Muscle layer of colon (tissue), 2 donors: ENCODE measurements at regions not wholly inside any gene's neighbourhood (a gene's known extent, or its start where the extent isn't known, plus 50 kb on each side); places are given as distances from the start of the nearest gene placed in this dataset.

Experiments
- H3K27ac ChIP-seq: one replicate; pipeline ENCODE4 v1.7.0; 2013; ENCODE audit warnings: low read depth, mild to moderate bottlenecking, low read length, moderate library complexity
- H3K27me3 ChIP-seq, 2 donors: one replicate each; pipeline ENCODE4 v1.7.0; 2013; ENCODE audit warnings: low read length in 2 of 2, mild to moderate bottlenecking in 2 of 2; ENCODE audit not compliant: insufficient read depth in 2 of 2, control insufficient read depth in 1 of 2
- H3K36me3 ChIP-seq: one replicate; pipeline ENCODE4 v1.7.0; 2013; ENCODE audit warnings: mild to moderate bottlenecking, low read length; ENCODE audit not compliant: insufficient read depth
- H3K4me1 ChIP-seq: one replicate; pipeline ENCODE4 v1.7.0; 2013; ENCODE audit warnings: mild to moderate bottlenecking, low read length; ENCODE audit not compliant: insufficient read depth
- H3K4me3 ChIP-seq, 2 donors: one replicate each; pipeline ENCODE4 v1.7.0; 2013; ENCODE audit warnings: low read length in 2 of 2, low read depth in 1 of 2, mild to moderate bottlenecking in 1 of 2, moderate library complexity in 1 of 2
- H3K9ac ChIP-seq: one replicate; pipeline ENCODE4 v1.7.0; 2013; ENCODE audit warnings: low read length
- H3K9me3 ChIP-seq: one replicate; pipeline ENCODE4 v1.7.0; 2013; ENCODE audit warnings: mild to moderate bottlenecking, low read length
- donor health status: abdominal sarcoma.
- donor health status: Adenocarcinoma of cecum.

- no peaks in the 10 kb centered on the region for H3K27me3 ChIP-seq
- no peak overlapping the region for H3K27ac ChIP-seq
- H3K36me3 ChIP-seq: no peaks in the 10 kb centered on the region
- H3K9ac ChIP-seq: no peak overlapping the region
- H3K9me3 ChIP-seq: no peaks in the 10 kb centered on the region
- no peak overlapping the region for H3K4me3 ChIP-seq
- H3K4me1 ChIP-seq: peaks cover 12% of the 10 kb centered on the region
These were observed 124.7 kb downstream of the ZNF664 start for GRCh38 chr12:124097701-124098100.

- no peaks in the 10 kb centered on the region for H3K27me3 ChIP-seq
- H3K27ac ChIP-seq: no peak overlapping the region
- H3K4me3 ChIP-seq: no peak overlapping the region
These were observed 125.2 kb downstream of the ZNF664 start for GRCh38 chr12:124098101-124098757.

GRCh38 chr12:124098887-124099286, 125.9 kb downstream of the ZNF664 start:
- H3K4me1 ChIP-seq: peaks cover 12% of the 10 kb centered on the region
- H3K27ac ChIP-seq: no peak overlapping the region
- no peak overlapping the region for H3K4me3 ChIP-seq
- no peaks in the 10 kb centered on the region for H3K36me3 ChIP-seq
- H3K9me3 ChIP-seq: no peaks in the 10 kb centered on the region
- no peak overlapping the region for H3K9ac ChIP-seq
- no peaks in the 10 kb centered on the region for H3K27me3 ChIP-seq

More at GRCh38 chr12:124098101-124098757, 125.2 kb downstream of the ZNF664 start:
- peaks cover 12% of the 10 kb centered on the region for H3K4me1 ChIP-seq
- H3K9me3 ChIP-seq: no peaks in the 10 kb centered on the region
- H3K9ac ChIP-seq: no peak overlapping the region
- no peaks in the 10 kb centered on the region for H3K36me3 ChIP-seq

- H3K27me3 ChIP-seq: no peaks in the 10 kb centered on the region
These were observed 126.6 kb downstream of the ZNF664 start for GRCh38 chr12:124099661-124100060.

GRCh38 chr12:124100572-124101178, 127.7 kb downstream of the ZNF664 start:
- no peak overlapping the region for H3K27ac ChIP-seq
- H3K27me3 ChIP-seq: no peaks in the 10 kb centered on the region
- H3K4me1 ChIP-seq: peaks cover 12% of the 10 kb centered on the region
- H3K9ac ChIP-seq: no peak overlapping the region
- no peaks in the 10 kb centered on the region for H3K9me3 ChIP-seq
- H3K36me3 ChIP-seq: no peaks in the 10 kb centered on the region
- no peak overlapping the region for H3K4me3 ChIP-seq

More at GRCh38 chr12:124099661-124100060, 126.6 kb downstream of the ZNF664 start:
- Histone ChIP-seq H3K4me1 (peaks cover 12% of the 10 kb centered on the region), H3K9ac (no peak overlapping the region), H3K27ac (no peak overlapping the region), H3K9me3 (no peaks in the 10 kb centered on the region), H3K36me3 (no peaks in the 10 kb centered on the region), H3K4me3 (no peak overlapping the region)

- H3K9ac ChIP-seq: no peak overlapping the region
- no peak overlapping the region for H3K4me3 ChIP-seq
- H3K27ac ChIP-seq: no peak overlapping the region
- no peaks in the 10 kb centered on the region for H3K9me3 ChIP-seq
- no peaks in the 10 kb centered on the region for H3K27me3 ChIP-seq
- no peaks in the 10 kb centered on the region for H3K36me3 ChIP-seq
- no peaks in the 10 kb centered on the region for H3K4me1 ChIP-seq
These were observed 132.5 kb downstream of the ZNF664 start for GRCh38 chr12:124105546-124105945.

- H3K4me3 ChIP-seq: no peak overlapping the region
- no peaks in the 10 kb centered on the region for H3K4me1 ChIP-seq
- H3K27me3 ChIP-seq: no peaks in the 10 kb centered on the region
- H3K9me3 ChIP-seq: no peaks in the 10 kb centered on the region
- H3K9ac ChIP-seq: no peak overlapping the region
- H3K36me3 ChIP-seq: no peaks in the 10 kb centered on the region
- no peak overlapping the region for H3K27ac ChIP-seq
These were observed 134.3 kb downstream of the ZNF664 start for GRCh38 chr12:124107351-124107750.

GRCh38 chr12:124109760-124110159, 136.7 kb downstream of the ZNF664 start:
- no peaks in the 10 kb centered on the region for H3K4me1 ChIP-seq
- H3K9ac ChIP-seq: no peak overlapping the region
- H3K4me3 ChIP-seq: no peak overlapping the region
- H3K27ac ChIP-seq: no peak overlapping the region
- no peaks in the 10 kb centered on the region for H3K36me3 ChIP-seq
- H3K9me3 ChIP-seq: no peaks in the 10 kb centered on the region
- no peaks in the 10 kb centered on the region for H3K27me3 ChIP-seq

GRCh38 chr12:124110372-124110883, 137.4 kb downstream of the ZNF664 start:
- Histone ChIP-seq H3K27me3 (no peaks in the 10 kb centered on the region), H3K9ac (no peak overlapping the region), H3K36me3 (no peaks in the 10 kb centered on the region), H3K4me3 (no peak overlapping the region), H3K27ac (no peak overlapping the region), H3K4me1 (no peaks in the 10 kb centered on the region), H3K9me3 (no peaks in the 10 kb centered on the region)

GRCh38 chr12:124111006-124111405, 138.0 kb downstream of the ZNF664 start:
- Histone ChIP-seq H3K27ac (no peak overlapping the region), H3K4me3 (no peak overlapping the region), H3K9me3 (no peaks in the 10 kb centered on the region), H3K27me3 (no peaks in the 10 kb centered on the region), H3K9ac (no peak overlapping the region), H3K4me1 (no peaks in the 10 kb centered on the region), H3K36me3 (no peaks in the 10 kb centered on the region)

- Histone ChIP-seq H3K9me3 (no peaks in the 10 kb centered on the region), H3K4me1 (no peaks in the 10 kb centered on the region), H3K4me3 (no peak overlapping the region), H3K27ac (no peak overlapping the region), H3K36me3 (no peaks in the 10 kb centered on the region), H3K27me3 (no peaks in the 10 kb centered on the region), H3K9ac (no peak overlapping the region)
These were observed 141.3 kb downstream of the ZNF664 start for GRCh38 chr12:124114316-124114715.

- Histone ChIP-seq H3K36me3 (no peaks in the 10 kb centered on the region), H3K9me3 (no peaks in the 10 kb centered on the region), H3K9ac (no peak overlapping the region), H3K27me3 (no peaks in the 10 kb centered on the region), H3K4me1 (no peaks in the 10 kb centered on the region), H3K27ac (no peak overlapping the region), H3K4me3 (no peak overlapping the region)
These were observed 142.5 kb downstream of the ZNF664 start for GRCh38 chr12:124115496-124115895.
